Hematopoietic multipotent progenitor cell treated with erythropoietin and hydrocortisone succinate and interleukin-3 and kit ligand, for 4 days (in vitro differentiated cells): ENCODE measurements at regions not wholly inside any gene's neighbourhood (a gene's known extent, or its start where the extent isn't known, plus 50 kb on each side); places are given as distances from the start of the nearest gene placed in this dataset.
"Not testable (repeated sequence)": the region's sequence is repeated elsewhere in the genome, so short reads cannot be mapped to it uniquely, and the experiment has no call there.

Source experiments
- DNase-seq: peaks from one replicate; pipeline ENCODE4 v3.0.0-alpha.2; 2015

DNA sequence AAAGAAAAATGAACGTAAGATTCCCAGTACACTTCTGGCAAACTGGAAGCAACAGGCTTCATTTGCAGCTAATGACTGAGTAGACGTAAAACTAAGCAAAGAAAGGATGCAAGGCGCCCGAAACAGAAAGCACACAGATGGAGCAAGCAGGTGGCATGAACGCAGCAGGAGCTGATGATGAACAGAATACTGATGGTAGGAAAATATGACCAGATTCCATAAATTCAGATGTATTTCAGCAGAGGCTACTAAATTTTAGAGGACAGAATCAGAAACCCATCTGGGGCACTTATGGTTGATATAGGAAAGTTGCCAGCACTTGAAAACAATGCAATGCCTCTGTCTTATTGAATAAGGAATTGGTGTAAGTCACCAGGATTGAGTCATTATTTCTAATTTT lies 658.7 kb upstream of the LINC00305 start:
- no peak for DNase-seq

DNA sequence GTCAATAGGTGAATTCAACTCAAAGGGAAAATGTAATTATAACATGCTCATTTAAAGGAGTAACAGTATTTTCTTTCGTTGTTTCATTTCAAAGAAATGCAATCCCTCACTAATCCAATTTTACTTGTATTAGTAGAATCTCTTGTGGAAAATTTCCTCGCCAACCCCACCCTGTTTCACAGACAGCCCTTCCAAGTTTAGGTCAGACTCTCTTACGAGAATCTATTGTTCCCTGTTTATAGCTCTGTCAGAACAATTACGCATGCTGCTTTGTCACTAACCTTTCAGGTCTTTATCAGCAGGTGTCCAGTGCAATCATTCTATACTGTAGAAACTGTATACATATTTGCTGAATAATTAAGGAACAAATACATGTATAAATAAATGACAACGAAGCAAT lies 657.8 kb upstream of the LINC00305 start:
- DNase-seq = no peak

DNA sequence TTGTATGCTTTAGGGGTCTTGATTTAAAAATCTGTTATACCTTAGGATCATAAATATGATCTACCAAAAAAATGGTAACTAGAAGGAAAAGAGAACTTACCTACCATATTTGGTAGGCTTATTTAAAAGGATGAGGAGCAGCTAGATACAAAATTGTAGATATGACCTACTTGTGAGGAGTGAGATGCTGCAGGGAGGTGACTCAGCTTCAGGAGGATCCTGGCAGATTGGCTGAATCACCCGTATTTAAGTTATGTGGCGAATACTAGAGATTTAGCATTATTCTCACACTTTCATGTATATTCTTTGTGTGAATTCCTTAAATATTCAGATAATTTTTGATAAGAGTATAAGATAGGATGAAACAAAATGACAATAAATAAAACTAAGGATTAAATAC lies 657.3 kb upstream of the LINC00305 start:
- DNase-seq = no peak

DNA sequence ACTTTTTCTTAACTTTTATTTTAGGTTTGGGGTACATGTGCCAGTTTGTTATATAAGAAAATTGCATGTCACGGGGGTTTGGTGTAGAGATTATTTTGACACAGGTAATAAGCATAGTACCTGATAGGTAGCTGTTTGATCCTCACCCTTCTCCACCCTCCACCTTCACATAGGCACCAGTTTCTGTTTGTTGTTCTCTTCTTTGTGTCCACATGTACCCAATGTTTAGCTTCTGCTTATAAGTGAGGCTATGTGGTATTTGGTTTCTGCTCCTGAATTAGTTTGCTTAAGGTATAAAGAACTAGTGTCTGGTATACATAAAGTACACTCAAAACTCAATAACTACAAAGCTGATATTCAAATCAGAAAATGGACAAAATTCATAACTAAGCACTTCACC lies 654.6 kb upstream of the LINC00305 start:
- DNase-seq = no peak

DNA sequence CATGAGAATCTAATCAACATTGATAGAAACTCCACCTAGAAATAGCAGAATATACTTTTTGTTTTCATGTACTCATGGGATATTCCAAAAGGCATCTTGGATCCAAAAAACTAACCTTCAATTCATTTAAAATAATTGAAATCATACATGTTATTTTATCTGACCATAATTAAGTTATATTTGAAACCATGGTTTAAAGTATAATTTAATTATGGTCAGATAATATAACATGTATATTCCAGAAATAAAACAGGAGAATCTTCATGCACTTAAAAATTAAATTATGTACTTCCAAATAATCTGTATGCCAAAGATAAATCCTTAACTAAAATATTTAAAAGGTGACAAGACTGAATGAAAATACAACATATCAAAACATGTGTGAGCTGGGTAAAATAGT lies 651.3 kb upstream of the LINC00305 start:
- DNase-seq = no peak

DNA sequence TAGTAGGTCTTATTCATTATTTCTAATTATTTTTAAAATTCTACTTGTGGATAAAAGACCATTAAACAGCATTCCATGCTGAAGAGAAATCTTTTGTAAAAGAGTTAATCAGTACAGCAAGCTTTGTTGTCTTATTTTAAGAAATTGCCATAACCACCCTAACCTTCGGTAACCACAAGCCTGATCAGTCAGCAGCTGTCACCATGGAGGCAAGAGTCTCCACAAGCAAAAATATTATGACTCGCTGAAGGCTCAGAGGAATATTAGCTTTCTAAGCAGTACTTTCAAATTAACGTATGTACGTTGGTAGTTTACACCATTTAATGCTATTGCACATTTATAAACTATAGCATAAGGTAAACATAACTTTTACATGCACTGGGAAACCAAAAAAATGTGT lies 650.5 kb upstream of the LINC00305 start:
- DNase-seq = no peak

DNA sequence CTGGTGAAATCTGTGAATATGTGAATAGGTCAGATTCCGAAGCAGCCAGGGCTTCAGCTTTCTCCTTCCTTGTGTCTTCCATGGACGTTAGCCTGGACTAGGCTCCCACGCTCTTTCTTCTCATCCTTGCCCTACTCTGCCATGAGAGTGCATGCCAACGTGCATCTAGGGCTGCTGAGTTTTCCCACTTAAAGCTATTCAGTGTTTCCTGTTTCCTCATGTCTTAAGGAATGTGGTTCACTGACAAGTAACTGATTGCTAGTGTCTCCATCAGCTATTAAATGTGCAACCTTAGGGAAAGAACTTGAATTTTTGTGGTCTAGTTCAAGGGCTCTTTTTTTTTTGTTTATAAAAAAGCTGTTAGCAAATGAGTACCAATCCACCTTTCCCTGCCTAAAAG lies 642.3 kb upstream of the LINC00305 start:
- no peak for DNase-seq

DNA sequence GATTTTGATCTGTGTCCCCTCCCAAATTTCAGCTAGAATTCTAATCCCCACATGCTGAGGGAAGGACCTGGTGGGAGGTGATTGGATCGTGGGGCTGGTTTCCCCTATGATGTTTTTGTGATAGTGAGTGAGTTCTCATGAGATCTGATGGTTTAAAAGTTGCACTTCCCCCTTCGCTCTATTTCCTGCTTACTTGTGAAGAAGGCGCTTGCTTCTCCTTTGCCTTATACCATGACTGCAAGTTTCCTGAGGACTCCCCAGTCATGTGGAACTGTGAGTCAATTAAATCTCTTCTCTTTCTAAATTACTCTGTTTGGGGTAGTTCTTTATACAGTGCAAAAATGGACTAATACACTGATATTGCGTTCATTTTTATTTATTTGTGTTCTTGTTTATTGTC lies 636.8 kb upstream of the LINC00305 start:
- DNase-seq = no peak

DNA sequence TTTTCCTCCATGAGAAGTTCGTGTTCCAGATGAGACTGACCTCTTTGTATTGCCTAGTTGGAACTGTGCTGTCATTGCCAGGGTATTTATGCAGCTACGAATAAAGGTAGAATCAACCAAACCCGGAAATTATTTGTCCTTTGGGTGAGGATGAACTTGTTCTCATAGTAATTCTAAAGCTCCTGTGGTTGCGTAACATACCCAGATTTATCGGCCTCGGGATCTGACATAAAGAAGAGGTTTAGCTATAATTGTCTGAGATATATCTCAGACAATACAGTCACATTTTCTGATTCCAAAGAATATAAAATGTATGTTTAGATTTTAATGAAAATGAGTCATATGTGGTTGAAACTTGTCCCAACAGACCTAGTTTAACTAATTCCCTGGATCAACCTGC lies 628.7 kb upstream of the LINC00305 start:
- DNase-seq = no peak

DNA sequence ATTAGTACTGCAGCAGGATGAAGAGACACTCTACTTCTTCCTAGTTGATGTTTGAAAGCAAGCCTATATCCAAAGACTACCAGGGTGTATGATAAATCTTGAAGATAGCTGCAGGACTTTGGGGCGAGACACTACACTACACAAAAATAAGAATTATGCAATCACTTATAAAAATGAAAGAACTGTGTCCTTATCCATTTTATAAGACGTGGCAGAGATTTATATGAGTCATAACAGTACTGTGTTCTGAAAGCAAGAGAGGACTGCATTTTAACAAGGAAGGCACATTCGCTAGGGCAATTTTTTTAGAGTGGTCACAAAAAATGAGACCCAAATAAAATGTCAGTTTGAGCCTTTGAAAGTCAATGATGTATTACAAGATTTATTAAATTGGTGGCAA lies 617.0 kb upstream of the LINC00305 start:
- DNase-seq = no peak

DNA sequence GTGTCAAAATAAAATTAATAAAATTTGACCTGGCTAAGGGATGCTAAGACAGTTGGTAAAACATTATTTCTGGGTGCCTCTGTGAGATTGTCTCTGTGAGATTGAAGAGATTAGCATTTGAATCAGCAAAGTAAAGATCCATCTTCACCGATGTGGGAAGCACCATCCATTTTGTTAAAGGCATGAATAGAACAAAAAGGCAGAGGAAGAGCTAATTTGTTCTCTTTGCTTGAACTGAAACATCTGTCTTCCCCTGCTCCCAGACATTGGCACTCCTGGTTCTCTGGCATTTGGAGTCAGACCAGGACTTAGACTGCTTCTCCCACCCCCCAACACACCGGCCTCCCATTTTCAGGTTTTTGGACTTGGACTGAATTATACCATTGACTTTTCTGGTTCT lies 603.8 kb upstream of the LINC00305 start:
- no peak for DNase-seq

DNA sequence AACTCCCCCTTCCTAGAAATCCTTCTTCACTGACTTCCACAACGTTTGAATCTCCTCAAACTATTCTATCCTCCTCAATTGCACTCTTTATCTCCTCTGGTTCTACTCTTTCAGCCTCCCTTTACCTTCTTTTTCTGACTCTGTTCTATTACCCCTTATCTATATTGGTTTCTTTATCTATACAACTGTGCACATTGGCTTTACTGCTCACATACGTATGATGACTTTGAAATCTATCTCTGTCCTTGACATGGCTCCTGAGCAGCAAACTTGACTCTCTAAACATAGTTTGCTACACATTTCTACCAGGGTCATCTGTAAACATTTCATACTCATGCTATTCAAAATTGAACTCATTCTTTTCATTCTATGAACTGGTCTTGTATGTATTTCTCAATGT lies 601.0 kb upstream of the LINC00305 start:
- no peak for DNase-seq

DNA sequence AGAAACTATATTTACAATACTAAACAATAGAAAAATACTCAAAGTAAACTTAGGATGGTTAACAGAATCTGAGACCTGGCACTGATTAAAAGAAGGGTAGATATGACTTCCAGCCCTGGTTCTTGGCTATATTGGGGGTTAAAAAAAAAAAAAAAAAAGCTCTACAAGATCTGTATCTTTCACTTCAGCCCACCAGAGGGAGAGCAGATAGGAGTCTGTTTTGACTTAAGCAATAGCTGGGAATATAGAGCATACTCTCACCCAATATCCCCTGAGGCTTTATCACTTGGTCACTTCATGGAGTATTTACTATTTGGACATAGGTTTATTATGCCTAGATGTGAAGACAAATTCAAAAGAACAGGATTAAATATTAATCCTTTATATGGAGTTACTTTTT lies 598.9 kb upstream of the LINC00305 start:
- DNase-seq = no peak

DNA sequence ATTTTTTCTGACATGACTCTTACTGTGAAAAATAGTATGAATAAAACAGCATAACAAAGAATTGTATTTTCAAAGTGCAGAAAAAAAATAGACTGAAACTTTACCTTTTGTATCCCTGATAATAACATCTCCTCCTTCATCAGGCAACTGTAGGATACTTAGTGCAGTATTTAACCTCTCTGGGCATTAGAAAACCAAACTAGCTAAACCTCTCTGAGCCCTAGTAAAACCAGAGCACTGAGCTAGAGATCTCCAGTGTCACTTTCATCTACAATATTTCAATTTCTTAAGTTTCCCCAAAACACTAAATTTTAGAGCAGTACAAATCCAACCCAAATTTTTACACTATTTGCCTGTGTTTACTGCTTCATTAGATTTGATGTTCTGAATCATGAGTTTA lies 594.0 kb upstream of the LINC00305 start:
- no peak for DNase-seq

DNA sequence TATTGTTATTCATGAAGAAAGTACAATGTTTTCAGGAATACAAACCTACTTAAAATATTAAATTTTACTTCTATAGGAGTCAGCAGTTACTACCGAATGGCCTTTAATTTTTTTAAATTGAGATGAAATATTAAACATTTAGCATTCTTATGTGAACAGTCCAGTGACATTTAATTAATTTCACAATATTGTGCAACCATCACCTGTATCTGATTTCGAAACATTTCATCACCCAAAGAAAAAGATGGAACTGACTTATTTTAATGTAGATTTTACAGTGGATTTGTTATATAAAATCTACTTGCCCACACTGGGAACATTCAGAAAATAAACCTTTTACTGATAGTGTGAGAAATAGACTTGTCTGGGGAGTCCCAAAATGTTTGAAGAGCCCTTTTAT lies 585.2 kb upstream of the LINC00305 start:
- no peak for DNase-seq

DNA sequence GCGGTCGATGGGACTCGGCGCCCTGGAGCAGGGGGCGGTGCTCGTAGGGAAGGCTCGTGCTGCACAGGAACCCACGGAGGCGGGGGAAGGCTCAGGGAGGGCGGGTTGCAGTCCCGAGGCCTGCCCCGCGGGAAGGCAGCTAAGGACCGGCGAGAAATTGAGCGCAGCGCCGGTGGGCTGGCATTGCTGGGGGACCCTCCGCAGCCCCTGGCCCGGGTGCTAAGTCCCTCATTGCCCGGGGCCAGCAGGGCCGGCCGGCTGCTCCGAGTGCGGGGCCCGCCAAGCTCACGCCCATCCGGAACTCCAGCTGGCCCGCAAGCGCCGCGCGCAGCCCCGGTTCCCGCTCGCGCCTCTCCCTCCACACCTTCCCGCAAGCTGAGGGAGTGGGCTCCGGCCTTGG lies 576.8 kb upstream of the LINC00305 start:
- DNase-seq = not testable (repeated sequence)

DNA sequence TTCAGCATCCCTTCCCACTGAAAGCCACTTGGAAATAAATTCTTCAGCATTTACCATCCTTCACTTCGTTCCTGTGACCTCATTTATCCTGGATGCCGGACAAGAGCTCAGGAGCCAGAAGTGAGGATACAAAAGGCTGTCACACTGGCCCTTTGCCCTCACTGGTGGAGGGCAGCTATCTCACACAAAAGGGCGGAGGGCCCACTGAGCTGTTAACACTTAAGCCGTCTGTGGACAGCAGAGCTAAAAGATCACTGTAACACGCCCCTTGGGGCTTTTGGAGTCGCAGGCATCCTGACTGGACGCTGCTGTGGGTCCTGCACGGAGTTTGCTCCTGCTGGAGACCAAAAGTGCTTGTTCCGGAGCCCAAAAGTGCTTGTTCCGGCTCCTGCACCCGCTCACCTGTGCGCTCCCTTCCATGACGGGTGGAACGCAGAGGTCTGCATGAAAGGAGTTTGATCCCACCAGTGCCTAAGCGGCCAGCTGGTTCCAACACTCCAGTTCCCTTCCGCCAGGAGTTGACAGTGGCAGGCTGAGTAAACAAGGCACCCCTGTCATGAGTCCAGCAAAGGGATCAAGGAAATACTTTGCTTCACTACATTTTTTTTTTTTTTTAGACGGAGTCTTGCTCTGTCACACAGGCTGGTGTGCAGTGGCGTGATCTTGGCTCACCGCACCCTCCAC lies 572.0 kb upstream of the LINC00305 start:
- DNase-seq = no peak

DNA sequence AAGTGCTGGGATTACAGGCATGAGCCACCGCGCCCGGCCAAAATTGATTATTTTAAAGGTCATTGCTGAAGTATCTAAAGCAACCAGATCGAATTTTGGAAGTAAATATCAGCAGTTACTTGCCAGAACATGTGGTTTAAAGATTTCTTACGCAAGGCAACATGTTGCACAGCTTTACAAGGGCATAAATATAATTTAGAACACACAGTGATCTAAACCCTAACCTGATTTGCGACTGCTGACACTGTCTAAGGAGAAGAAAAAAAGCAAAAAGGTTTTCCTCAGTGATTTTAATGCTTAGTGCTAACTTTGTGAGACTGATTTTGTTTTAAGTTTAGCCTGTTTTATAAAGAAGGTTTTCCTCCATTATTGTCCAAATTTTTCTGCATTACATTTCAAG lies 569.9 kb upstream of the LINC00305 start:
- no peak for DNase-seq

DNA sequence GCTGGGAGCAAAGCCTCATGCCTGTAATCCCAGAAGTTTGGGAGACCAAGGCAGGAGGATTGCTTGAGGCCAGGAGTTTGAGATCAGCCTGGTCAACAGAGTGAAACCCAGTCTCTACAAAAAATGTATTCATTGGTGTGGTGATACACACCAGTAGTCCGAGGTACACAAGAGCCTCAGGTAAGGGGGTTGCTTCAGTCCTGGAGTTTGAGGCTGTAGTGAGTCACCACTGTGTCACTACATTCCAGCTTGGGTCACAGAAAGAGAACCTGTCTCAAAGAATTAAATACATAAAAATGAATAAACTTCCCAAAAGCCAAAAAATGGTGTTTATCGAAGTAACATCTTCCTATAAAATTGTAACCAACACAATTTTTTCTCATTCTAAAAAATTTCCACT lies 568.1 kb upstream of the LINC00305 start:
- DNase-seq = no peak

DNA sequence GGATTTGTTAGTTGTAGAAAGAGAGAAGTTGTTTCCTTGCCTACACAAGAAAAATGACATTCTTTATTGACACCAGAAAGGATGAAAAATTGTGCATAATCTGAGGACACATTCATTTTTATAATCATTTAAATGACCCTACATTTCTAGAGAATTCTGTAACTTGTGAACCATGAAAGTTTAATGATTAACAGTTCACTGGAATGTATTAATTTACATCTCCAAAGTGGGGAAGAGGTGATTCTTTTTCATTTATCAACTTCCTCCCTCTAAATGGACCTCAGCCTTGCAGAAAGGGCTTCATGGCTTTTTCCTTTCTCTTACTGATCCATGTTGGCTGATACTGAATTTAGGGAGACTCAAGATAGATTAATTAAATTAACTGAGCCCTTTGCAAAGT lies 565.2 kb upstream of the LINC00305 start:
- DNase-seq = no peak

DNA sequence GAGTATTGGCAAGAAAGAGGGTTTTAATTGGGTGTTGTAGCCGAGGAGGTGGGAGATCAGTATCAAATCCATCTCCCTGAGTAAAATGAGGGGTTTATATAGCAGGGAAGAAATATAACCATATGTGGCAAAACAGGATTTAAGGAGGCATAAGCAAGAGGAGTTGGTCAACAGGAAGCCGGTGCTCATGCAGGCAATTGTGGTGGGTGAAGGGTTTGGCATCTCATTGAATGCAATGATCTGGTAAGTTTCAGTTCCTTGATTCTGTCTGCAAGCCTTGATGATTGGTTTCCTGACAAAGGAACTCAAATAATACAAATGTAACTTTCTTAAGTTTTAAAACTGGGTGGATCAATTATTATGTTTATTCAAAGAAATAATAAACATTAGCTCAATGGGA lies 564.4 kb upstream of the LINC00305 start:
- peak; percentile 39 for DNase-seq

DNA sequence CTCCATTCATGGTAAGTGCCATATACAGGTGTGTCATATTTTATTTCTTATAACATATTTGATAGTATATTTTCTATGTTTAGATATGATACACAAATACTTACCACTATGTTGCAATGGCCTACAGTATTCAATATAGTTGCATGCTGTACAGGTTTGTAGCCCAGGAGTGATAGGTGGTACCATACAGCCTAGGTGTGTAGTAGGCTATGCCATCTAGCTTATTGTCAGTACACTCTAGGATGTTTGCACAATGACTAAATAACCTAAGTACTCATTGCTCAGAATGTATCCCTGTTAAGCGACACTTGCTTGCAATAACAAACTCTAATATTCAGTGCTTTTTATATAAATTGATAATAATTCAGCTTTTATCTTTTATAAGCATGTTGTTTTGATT lies 563.1 kb upstream of the LINC00305 start:
- DNase-seq = no peak

DNA sequence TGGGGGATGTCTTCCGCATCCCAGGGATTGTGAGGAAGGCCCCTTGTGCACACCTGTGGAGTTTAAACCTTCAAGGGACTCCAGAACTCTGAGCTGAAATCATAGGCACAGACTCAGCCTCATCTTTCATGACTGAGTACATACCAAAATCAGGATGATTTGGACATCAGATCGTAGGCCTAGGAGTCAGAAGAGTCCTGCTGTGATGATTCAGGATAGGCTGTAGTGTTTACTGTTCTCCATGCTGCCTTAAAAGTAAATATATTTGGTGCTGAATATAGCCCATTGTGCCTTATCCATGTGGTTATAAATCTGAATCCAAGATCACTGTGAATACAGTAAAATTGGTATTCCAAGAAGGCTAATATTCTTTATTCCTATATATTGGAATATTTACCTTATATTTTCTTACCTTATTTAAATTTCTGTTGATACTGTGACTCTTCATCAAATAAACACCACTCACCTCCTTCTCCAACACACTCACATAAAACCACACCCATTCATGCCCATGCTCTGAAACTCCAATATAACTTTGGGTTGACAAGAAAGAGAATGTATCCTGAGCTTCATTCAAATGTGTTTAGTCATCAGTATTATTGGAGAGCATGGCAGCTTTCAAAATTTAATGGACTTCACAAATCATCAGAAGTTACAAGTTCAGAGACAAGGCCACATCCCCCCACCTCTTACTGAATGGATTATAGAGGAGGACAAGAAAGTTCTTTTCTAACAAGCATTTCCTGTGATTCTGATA lies 561.4 kb upstream of the LINC00305 start:
- no peak for DNase-seq

DNA sequence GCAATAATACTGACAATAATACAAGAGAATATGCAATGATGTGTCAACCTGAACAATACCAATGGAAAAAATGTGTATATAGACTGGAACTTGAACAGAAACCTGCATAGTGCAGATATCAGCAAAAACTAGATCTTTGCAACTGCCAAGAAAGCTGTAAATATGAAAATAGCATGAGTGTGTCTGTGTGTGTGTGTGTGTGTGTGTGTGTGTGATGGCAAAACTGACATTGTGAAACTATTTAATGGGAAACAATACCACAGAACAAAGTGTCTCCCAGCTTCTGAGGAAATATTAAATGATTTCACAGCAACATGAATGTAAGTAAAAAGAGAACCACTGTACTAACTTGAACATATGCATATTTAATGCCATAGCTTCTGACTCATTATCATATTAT lies 558.2 kb upstream of the LINC00305 start:
- DNase-seq = peak; percentile 28

DNA sequence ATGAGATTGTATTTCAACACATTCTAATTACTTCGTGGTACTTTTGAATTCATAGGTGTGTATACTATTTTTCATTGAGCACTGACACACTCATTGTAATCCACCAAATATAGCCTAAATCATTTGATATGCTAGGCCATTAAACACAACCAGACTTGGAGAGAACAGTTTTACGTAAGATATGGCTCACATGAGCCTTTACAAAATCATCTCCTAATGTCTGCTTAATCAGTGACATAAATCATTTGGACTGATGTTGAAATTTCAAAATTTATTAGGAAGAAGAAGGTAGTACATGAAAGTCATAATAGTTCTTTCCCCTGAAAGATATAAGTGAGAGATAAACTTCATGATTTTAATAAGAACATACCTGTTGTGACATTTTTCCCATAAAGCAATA lies 550.2 kb upstream of the LINC00305 start:
- no peak for DNase-seq
